Central memory CD8-positive, alpha-beta T cell (primary cell): ENCODE measurements at regions not wholly inside any gene's neighbourhood (a gene's known extent, or its start where the extent isn't known, plus 50 kb on each side); places are given as distances from the start of the nearest gene placed in this dataset.
"Not testable (repeated sequence)": the region's sequence is repeated elsewhere in the genome, so short reads cannot be mapped to it uniquely, and the experiment has no call there.

Source experiments
- ATAC-seq: fragments of 150-1000 bp; cut with Tn5 transposase; replicated peaks from 2 replicates; pipeline ENCODE4 v1.10.0; 2022; ENCODE audit warnings: mild to moderate bottlenecking, moderate FRiP score, moderate number of reproducible peaks; ENCODE audit not compliant: poor library complexity, severe bottlenecking; ENCODE audit errors: extremely low read depth
- DNase-seq, 2 donors: peaks; one replicate each; pipeline ENCODE4 v3.0.0; 2021; ENCODE audit warnings: low spot score in 2 of 2
- H3K27ac Mint-ChIP-seq: one replicate; pipeline ENCODE4 v1.8.0; 2022; ENCODE audit warnings: low read depth, mild to moderate bottlenecking, moderate library complexity, mixed read lengths
- H3K27me3 Mint-ChIP-seq: one replicate; pipeline ENCODE4 v1.8.0; 2022; ENCODE audit warnings: mixed read lengths
- H3K36me3 Mint-ChIP-seq: one replicate; pipeline ENCODE4 v1.8.0; 2022; ENCODE audit warnings: mild to moderate bottlenecking, moderate library complexity, mixed read lengths; ENCODE audit not compliant: insufficient read depth
- H3K4me1 Mint-ChIP-seq: one replicate; pipeline ENCODE4 v1.8.0; 2022; ENCODE audit warnings: mixed read lengths
- H3K4me3 Mint-ChIP-seq: one replicate; pipeline ENCODE4 v1.8.0; 2022; ENCODE audit warnings: mild to moderate bottlenecking, moderate library complexity, mixed read lengths
- H3K9me3 Mint-ChIP-seq: one replicate; pipeline ENCODE4 v1.8.0; 2022; ENCODE audit warnings: mixed read lengths

GRCh38 chr12:75760573-75761294, 249.3 kb upstream of the KRR1 start:
- no peak overlapping the region for H3K4me3 Mint-ChIP-seq
- H3K9me3 Mint-ChIP-seq, result no peaks in the 10 kb centered on the region
- DNase-seq (no peak), ATAC-seq (no peak)
- no peaks in the 10 kb centered on the region for H3K4me1 Mint-ChIP-seq
- no peaks in the 10 kb centered on the region for H3K36me3 Mint-ChIP-seq
- no peak overlapping the region for H3K27ac Mint-ChIP-seq
- H3K27me3 Mint-ChIP-seq, result no peaks in the 10 kb centered on the region

GRCh38 chr12:75759842-75760572, 248.6 kb upstream of the KRR1 start:
- no peaks in the 10 kb centered on the region for H3K36me3 Mint-ChIP-seq
- H3K4me1 Mint-ChIP-seq, result peaks cover 5% of the 10 kb centered on the region
- no peak for ATAC-seq
- H3K27ac Mint-ChIP-seq, result no peak overlapping the region
- no peaks in the 10 kb centered on the region for H3K27me3 Mint-ChIP-seq
- H3K9me3 Mint-ChIP-seq, result no peaks in the 10 kb centered on the region
- H3K4me3 Mint-ChIP-seq, result no peak overlapping the region
- DNase-seq, result no peak

- DNase-seq (no peak), ATAC-seq (no peak)
- Mint-ChIP-seq H3K36me3 (no peaks in the 10 kb centered on the region), H3K4me3 (no peak overlapping the region), H3K4me1 (peaks cover 13% of the 10 kb centered on the region), H3K27ac (no peak overlapping the region), H3K27me3 (no peaks in the 10 kb centered on the region), H3K9me3 (no peaks in the 10 kb centered on the region)
These were observed 247.8 kb upstream of the KRR1 start for GRCh38 chr12:75759196-75759595.

GRCh38 chr12:75756771-75757170, 245.4 kb upstream of the KRR1 start:
- Mint-ChIP-seq H3K36me3 (no peaks in the 10 kb centered on the region), H3K4me3 (no peak overlapping the region), H3K4me1 (peaks cover 15% of the 10 kb centered on the region), H3K27ac (no peak overlapping the region), H3K9me3 (no peaks in the 10 kb centered on the region), H3K27me3 (no peaks in the 10 kb centered on the region)
- ATAC-seq (no peak), DNase-seq (no peak)

- Mint-ChIP-seq H3K27ac (no peak overlapping the region), H3K4me3 (no peak overlapping the region), H3K4me1 (peaks cover 15% of the 10 kb centered on the region), H3K27me3 (no peaks in the 10 kb centered on the region), H3K36me3 (no peaks in the 10 kb centered on the region), H3K9me3 (no peaks in the 10 kb centered on the region)
- no peak for ATAC-seq
- DNase-seq, result no peak
These were observed 244.7 kb upstream of the KRR1 start for GRCh38 chr12:75756111-75756510.

GRCh38 chr12:75754698-75755097, 243.3 kb upstream of the KRR1 start:
- DNase-seq (no peak), ATAC-seq (no peak)
- Mint-ChIP-seq H3K36me3 (no peaks in the 10 kb centered on the region), H3K4me1 (peaks cover 15% of the 10 kb centered on the region), H3K4me3 (no peak overlapping the region), H3K27ac (no peak overlapping the region), H3K9me3 (no peaks in the 10 kb centered on the region), H3K27me3 (no peaks in the 10 kb centered on the region)

- H3K4me3 Mint-ChIP-seq, result no peak overlapping the region
- H3K9me3 Mint-ChIP-seq, result no peaks in the 10 kb centered on the region
- H3K4me1 Mint-ChIP-seq, result peaks cover 15% of the 10 kb centered on the region
- H3K27me3 Mint-ChIP-seq, result no peaks in the 10 kb centered on the region
- no peaks in the 10 kb centered on the region for H3K36me3 Mint-ChIP-seq
- ATAC-seq, result peak; percentile 32
- DNase-seq, result no peak
- no peak overlapping the region for H3K27ac Mint-ChIP-seq
These were observed 242.7 kb upstream of the KRR1 start for GRCh38 chr12:75754141-75754540.

- Mint-ChIP-seq H3K4me1 (peaks cover 15% of the 10 kb centered on the region), H3K4me3 (no peak overlapping the region)
These were observed 240.5 kb upstream of the KRR1 start for GRCh38 chr12:75751769-75752471.

GRCh38 chr12:75750716-75751306, 239.4 kb upstream of the KRR1 start:
- ATAC-seq (no peak), DNase-seq (no peak)

More at GRCh38 chr12:75751769-75752471, 240.5 kb upstream of the KRR1 start:
- DNase-seq (no peak), ATAC-seq (no peak)
- Mint-ChIP-seq H3K27me3 (peaks cover 6% of the 10 kb centered on the region), H3K9me3 (no peaks in the 10 kb centered on the region), H3K27ac (no peak overlapping the region), H3K36me3 (no peaks in the 10 kb centered on the region)

GRCh38 chr12:75748990-75749389, 237.6 kb upstream of the KRR1 start:
- H3K4me3 Mint-ChIP-seq, H3K9me3 Mint-ChIP-seq, H3K27ac Mint-ChIP-seq, ATAC-seq, DNase-seq, H3K36me3 Mint-ChIP-seq, H3K4me1 Mint-ChIP-seq: not testable (repeated sequence)
- H3K27me3 Mint-ChIP-seq, result peaks cover 17% of the 10 kb centered on the region

More at GRCh38 chr12:75750716-75751306, 239.4 kb upstream of the KRR1 start:
- H3K9me3 Mint-ChIP-seq, result no peaks in the 10 kb centered on the region
- H3K27me3 Mint-ChIP-seq, result peaks cover 6% of the 10 kb centered on the region
- no peak overlapping the region for H3K4me3 Mint-ChIP-seq
- H3K27ac Mint-ChIP-seq, result no peak overlapping the region
- H3K36me3 Mint-ChIP-seq, result no peaks in the 10 kb centered on the region
- H3K4me1 Mint-ChIP-seq, result peaks cover 15% of the 10 kb centered on the region

- no peak overlapping the region for H3K4me3 Mint-ChIP-seq
- ATAC-seq, result no peak
- no peaks in the 10 kb centered on the region for H3K9me3 Mint-ChIP-seq
- peaks cover 17% of the 10 kb centered on the region for H3K27me3 Mint-ChIP-seq
- no peak overlapping the region for H3K27ac Mint-ChIP-seq
- H3K4me1 Mint-ChIP-seq, result no peaks in the 10 kb centered on the region
- DNase-seq, result no peak
- no peaks in the 10 kb centered on the region for H3K36me3 Mint-ChIP-seq
These were observed 236.7 kb upstream of the KRR1 start for GRCh38 chr12:75748136-75748535.

GRCh38 chr12:75747572-75748021, 236.2 kb upstream of the KRR1 start:
- no peak overlapping the region for H3K27ac Mint-ChIP-seq
- H3K27me3 Mint-ChIP-seq, result peaks cover 17% of the 10 kb centered on the region
- DNase-seq (no peak), ATAC-seq (no peak)
- no peaks in the 10 kb centered on the region for H3K9me3 Mint-ChIP-seq
- H3K36me3 Mint-ChIP-seq, result no peaks in the 10 kb centered on the region
- no peaks in the 10 kb centered on the region for H3K4me1 Mint-ChIP-seq
- no peak overlapping the region for H3K4me3 Mint-ChIP-seq
